ENCODE measurements at regions not wholly inside any gene's neighbourhood (a gene's known extent, or its start where the extent isn't known, plus 50 kb on each side); places are given as distances from the start of the nearest gene placed in this dataset.
A peak's percentile ranks its signal among the peaks of the same experiment; 100 is the strongest.

- no peak for TF ChIP-seq JUND (IDR thresholded peaks at IDR 0.05; ENCODE audit: low read depth)
- in situ Hi-C loops (cut with HindIII; ENCODE audit: low pct_unique_long_range_greater_than_20kb, low sequenced_read_pairs): no loop called here
- no peak for DNase-seq (ENCODE audit: low read depth in 1 of 2, low spot score in 1 of 2)
Observed at GRCh38 chr14:54052696-54053385, 96.2 kb upstream of the BMP4 start.

DNA sequence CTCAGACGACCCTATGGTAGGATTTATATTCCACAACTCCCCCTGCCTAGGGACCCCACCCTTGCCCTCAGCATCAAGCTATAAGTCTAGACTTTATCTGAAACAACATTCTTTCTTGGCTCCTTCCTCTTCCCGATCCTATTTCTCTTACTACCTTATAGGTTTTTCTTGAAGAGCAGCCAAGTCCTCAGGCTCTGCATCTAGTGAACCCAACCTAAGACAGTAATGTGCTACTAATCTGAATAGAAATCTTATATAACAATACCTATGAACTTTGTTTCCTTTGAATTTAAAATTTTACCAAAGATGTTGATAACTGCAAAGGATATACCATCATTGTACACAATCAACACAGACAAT is 96.7 kb upstream of the BMP4 start:
- no peak for DNase-seq (ENCODE audit: low read depth in 1 of 2, low spot score in 1 of 2)
- no peak for TF ChIP-seq JUND (IDR thresholded peaks at IDR 0.05; ENCODE audit: low read depth)
- in situ Hi-C loops (cut with HindIII; ENCODE audit: low pct_unique_long_range_greater_than_20kb, low sequenced_read_pairs): no loop called here

DNA sequence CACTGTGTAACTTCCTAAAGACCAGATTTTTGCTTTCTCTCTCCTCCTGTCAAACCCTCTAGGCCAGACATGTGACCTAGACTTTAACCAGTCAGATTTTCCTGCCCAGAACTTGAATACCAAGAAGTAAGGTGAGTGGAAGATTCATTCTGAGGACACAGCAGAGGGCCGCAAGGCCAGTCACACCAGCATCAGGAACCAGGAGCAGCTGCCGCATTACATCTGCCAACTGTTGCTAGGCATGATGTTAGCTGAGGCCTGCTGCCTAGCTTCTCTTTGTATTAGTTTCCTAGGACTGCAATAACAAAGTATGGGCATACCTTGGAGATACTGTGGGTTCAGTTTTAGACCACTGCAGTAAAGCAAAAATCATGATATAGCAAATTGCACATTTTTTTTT is 101.9 kb upstream of the BMP4 start:
- no peak for DNase-seq (ENCODE audit: low read depth in 1 of 2, low spot score in 1 of 2)

DNA sequence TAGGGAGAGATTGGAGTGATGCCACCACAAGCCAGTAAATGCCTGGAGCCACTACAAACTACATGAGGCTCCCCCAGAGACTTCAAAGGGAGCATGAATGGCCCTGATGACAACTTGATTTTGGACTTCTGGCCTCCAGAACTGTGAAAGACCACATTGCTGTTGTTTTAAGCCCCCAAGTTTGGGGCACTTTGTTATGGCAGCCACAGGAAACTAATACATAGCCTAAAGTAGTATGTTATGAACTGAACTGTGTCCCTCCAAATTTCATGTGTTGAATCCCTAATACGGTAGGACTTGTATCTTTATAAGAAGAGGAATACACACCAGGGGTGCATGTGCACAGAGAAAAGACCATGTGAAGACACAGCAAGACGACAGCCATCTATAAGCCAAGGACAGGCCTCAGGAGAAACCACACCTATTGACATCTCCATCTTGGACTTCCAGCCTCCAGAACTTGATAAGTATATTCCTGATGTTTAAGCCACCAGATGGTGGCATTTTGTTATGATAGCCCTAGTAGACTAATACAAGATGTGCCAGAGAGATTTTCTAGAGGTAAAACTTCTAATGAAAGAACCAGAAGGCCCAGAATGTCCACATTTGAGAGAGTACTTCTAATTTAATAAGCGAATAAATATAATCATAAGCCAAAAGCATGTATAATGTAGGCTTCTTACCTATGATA is 127.1 kb upstream of the BMP4 start:
- in situ Hi-C loops (cut with HindIII; ENCODE audit: low pct_unique_long_range_greater_than_20kb, low sequenced_read_pairs): no loop called here
- TF ChIP-seq JUND (IDR thresholded peaks at IDR 0.05; ENCODE audit: low read depth): no peak
- DNase-seq (ENCODE audit: low read depth in 1 of 2, low spot score in 1 of 2): no peak

More for the DNA sequence above, 101.9 kb upstream of the BMP4 start:
- in situ Hi-C loops (cut with HindIII; ENCODE audit: low pct_unique_long_range_greater_than_20kb, low sequenced_read_pairs): no loop called here
- TF ChIP-seq JUND (IDR thresholded peaks at IDR 0.05; ENCODE audit: low read depth): no peak

GRCh38 chr14:54085232-54085761 is 128.7 kb upstream of the BMP4 start:
- no peak for TF ChIP-seq JUND (IDR thresholded peaks at IDR 0.05; ENCODE audit: low read depth)
- no peak for DNase-seq (ENCODE audit: low read depth in 1 of 2, low spot score in 1 of 2)
- in situ Hi-C loops (cut with HindIII; ENCODE audit: low pct_unique_long_range_greater_than_20kb, low sequenced_read_pairs): no loop called here

GRCh38 chr14:54085841-54086240 is 129.2 kb upstream of the BMP4 start:
- no peak for DNase-seq (ENCODE audit: low read depth in 1 of 2, low spot score in 1 of 2)
- in situ Hi-C loops (cut with HindIII; ENCODE audit: low pct_unique_long_range_greater_than_20kb, low sequenced_read_pairs): no loop called here
- TF ChIP-seq JUND (IDR thresholded peaks at IDR 0.05; ENCODE audit: low read depth): no peak

DNA sequence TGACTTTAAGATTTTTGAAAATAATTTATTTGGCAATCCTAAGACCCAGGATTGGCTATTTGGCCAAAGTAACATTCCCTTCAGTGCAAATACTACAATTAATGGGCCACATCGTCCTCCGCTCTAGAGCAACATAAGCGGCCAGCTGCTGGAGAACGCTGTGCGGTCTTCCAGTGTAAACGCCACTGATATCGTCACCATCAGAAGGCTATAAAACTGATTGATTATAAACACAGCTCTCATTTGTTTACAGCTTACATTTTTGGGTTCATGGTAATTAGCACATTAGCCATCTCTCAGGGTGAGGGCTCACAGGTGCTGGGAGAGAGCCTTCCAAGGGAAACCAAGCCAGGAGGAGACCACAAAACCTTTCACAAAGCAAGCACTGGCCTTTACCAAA is 130.1 kb upstream of the BMP4 start:
- DNase-seq (ENCODE audit: low read depth in 1 of 2, low spot score in 1 of 2): no peak
- in situ Hi-C loops (cut with HindIII; ENCODE audit: low pct_unique_long_range_greater_than_20kb, low sequenced_read_pairs): no loop called here
- TF ChIP-seq JUND (IDR thresholded peaks at IDR 0.05; ENCODE audit: low read depth): no peak

DNA sequence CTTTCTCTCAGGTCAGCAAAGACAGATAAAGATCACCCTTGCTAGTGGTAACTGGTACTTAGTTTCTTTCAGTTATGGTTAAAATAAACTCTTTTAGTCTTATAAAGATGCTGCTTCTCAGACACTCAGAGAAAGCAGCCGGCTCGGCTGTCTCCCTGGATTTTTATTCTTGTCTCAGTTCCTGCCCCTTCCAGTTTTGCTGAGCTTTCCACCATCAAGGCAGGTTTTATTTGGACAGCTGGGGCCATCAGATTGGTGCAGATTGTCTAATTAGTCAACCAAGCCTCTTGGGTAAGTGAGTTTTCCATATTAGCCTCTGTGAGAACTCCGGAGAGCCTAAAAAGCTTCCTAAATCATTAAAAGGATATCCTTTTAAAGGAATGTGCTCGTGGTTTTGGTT is 130.8 kb upstream of the BMP4 start:
- in situ Hi-C loops (cut with HindIII; ENCODE audit: low pct_unique_long_range_greater_than_20kb, low sequenced_read_pairs): no loop called here
- DNase-seq (ENCODE audit: low read depth in 1 of 2, low spot score in 1 of 2): peak in 1 of 2 experiments; percentile 10
- TF ChIP-seq JUND (IDR thresholded peaks at IDR 0.05; ENCODE audit: low read depth): no peak

DNA sequence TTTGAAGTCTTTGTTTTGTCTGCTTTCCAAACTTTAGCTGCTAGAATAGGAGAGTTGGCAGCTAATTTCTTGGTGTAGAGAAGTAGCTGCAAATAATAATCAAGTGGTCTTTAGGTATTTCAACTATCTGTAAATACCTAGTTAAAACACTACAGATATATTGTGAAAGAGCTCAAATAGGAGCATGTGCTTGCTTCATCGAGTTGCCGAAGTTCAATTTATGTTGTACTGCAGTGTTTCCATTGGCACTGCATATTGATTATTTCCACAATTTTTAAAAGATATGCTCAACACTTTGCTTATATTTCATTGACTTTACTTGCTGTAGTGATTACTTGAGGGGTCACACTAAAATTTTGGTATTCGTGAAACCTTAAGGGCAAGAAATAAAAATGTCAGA is 131.6 kb upstream of the BMP4 start:
- DNase-seq (ENCODE audit: low read depth in 1 of 2, low spot score in 1 of 2): no peak
- in situ Hi-C loops (cut with HindIII; ENCODE audit: low pct_unique_long_range_greater_than_20kb, low sequenced_read_pairs): no loop called here
- no peak for TF ChIP-seq JUND (IDR thresholded peaks at IDR 0.05; ENCODE audit: low read depth)

GRCh38 chr14:54090274-54090673 is 133.6 kb upstream of the BMP4 start:
- DNase-seq (ENCODE audit: low read depth in 1 of 2, low spot score in 1 of 2): no peak
- in situ Hi-C loops (cut with HindIII; ENCODE audit: low pct_unique_long_range_greater_than_20kb, low sequenced_read_pairs): no loop called here
- no peak for TF ChIP-seq JUND (IDR thresholded peaks at IDR 0.05; ENCODE audit: low read depth)

DNA sequence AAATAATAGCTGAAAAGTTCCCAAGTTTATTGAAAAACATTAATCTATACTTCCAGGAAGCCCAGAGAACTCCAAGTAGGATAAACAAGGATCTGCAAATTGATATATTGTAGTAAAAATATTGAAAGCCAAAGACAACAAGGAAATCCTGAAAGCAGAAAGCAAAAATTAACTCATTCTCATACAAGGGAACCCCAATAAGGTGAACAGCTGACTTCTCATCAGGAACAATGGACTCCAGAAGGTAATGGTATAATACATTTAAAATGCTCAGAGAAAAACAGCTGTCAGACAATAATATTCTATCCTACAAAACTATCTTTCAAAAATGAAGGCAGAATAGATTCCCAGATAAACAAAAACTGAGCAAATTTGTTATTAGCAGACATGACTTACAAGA is 138.1 kb upstream of the BMP4 start:
- in situ Hi-C loops (cut with HindIII; ENCODE audit: low pct_unique_long_range_greater_than_20kb, low sequenced_read_pairs): no loop called here
- DNase-seq (ENCODE audit: low read depth in 1 of 2, low spot score in 1 of 2): no peak
- TF ChIP-seq JUND (IDR thresholded peaks at IDR 0.05; ENCODE audit: low read depth): no peak

- TF ChIP-seq JUND (IDR thresholded peaks at IDR 0.05; ENCODE audit: low read depth): no peak
- in situ Hi-C loops (cut with HindIII; ENCODE audit: low pct_unique_long_range_greater_than_20kb, low sequenced_read_pairs): no loop called here
- DNase-seq (ENCODE audit: low read depth in 1 of 2, low spot score in 1 of 2): no peak
Observed at GRCh38 chr14:54098536-54098935, 141.9 kb upstream of the BMP4 start.

DNA sequence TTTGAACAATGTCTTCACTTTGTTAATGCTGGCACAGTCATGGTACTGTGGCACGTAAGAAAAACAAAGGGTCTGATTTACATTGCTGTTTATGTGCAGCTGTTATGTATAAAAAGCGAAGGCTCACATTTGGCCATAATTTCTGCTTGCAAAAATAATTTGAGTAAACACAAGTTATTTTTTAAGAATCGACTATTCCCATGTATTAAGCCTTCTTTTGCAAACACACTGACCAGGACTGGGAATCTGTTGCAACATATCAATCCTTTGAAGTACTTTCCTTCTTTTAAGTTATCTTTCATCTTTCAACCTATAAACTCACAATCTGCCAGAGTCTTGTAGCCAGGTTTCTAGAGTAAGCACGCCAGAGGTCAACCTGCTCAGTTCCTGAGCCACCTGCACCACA is 145.4 kb upstream of the BMP4 start:
- DNase-seq (ENCODE audit: low read depth in 1 of 2, low spot score in 1 of 2): no peak
- TF ChIP-seq JUND (IDR thresholded peaks at IDR 0.05; ENCODE audit: low read depth): no peak
- in situ Hi-C loops (cut with HindIII; ENCODE audit: low pct_unique_long_range_greater_than_20kb, low sequenced_read_pairs): no loop called here

All from T47D (cell line).